ENCODE measurements at regions not wholly inside any gene's neighbourhood (a gene's known extent, or its start where the extent isn't known, plus 50 kb on each side); places are given as distances from the start of the nearest gene placed in this dataset.
A peak's percentile ranks its signal among the peaks of the same experiment; 100 is the strongest.

- TF ChIP-seq NR2C2 (CRISPR knock-in tag; IDR thresholded peaks at IDR 0.05) (0 out of 2 replicates have a peak, but pooled peaks have one; percentile 28), NR2C2 (tag; IDR thresholded peaks at IDR 0.05) (no peak), SMAD3 (CRISPR knock-in tag; conservative IDR thresholded peaks at IDR 0.05) (no peak), JUND (IDR thresholded peaks at IDR 0.05; ENCODE audit: borderline replicate concordance, low read depth, low read length) (no peak), JUND (tag; IDR thresholded peaks at IDR 0.05; ENCODE audit: borderline replicate concordance, low read depth, low read length) (no peak), ILF3 (IDR thresholded peaks at IDR 0.05; ENCODE audit: borderline replicate concordance) (no peak), MNT (conservative IDR thresholded peaks at IDR 0.05) (no peak), POLR3G (IDR thresholded peaks at IDR 0.05; ENCODE audit: extremely low read depth, insufficient read length, insufficient replicate concordance) (no peak), CTCF (IDR thresholded peaks at IDR 0.05 in 2 of 3, conservative IDR thresholded peaks at IDR 0.05 in 1 of 3; ENCODE audit: insufficient read depth in 2 of 3, low read depth in 1 of 3, low read length in 3 of 3) (peak; percentile 24 to 39 (median 31); a peak in 3 of 6 replicates), ELK1 (CRISPR knock-in tag; IDR thresholded peaks at IDR 0.05) (no peak), ZNF589 (CRISPR knock-in tag; IDR thresholded peaks at IDR 0.05; ENCODE audit: low read depth) (no peak), ZNF217 (CRISPR knock-in tag; IDR thresholded peaks at IDR 0.05) (no peak), PHB2 (IDR thresholded peaks at IDR 0.05; ENCODE audit: low read depth) (no peak), HCFC1 (IDR thresholded peaks at IDR 0.05; ENCODE audit: low read depth, low read length) (no peak), SMC3 (conservative IDR thresholded peaks at IDR 0.05; ENCODE audit: insufficient read depth, low read depth, low read length) (no peak), OTX1 (CRISPR knock-in tag; IDR thresholded peaks at IDR 0.05) (no peak), ZFPM2 (CRISPR knock-in tag; IDR thresholded peaks at IDR 0.05) (no peak), MYNN (IDR thresholded peaks at IDR 0.05) (no peak), MYNN (CRISPR knock-in tag; IDR thresholded peaks at IDR 0.05) (no peak), NCOR1 (IDR thresholded peaks at IDR 0.05) (no peak), ZNF696 (CRISPR knock-in tag; conservative IDR thresholded peaks at IDR 0.05) (no peak), CBFA2T3 (IDR thresholded peaks at IDR 0.05) (peak; percentile 3; the same call in 1 of the 2 replicates), RBM15 (IDR thresholded peaks at IDR 0.05; ENCODE audit: insufficient read depth, low read length) (no peak)
These were observed 146.2 kb upstream of the ECI2 start (continued) for GRCh38 chr6:4281341-4282293.

Measured in K562 (cell line).